Testis (tissue), 2 donors: ENCODE measurements at regions not wholly inside any gene's neighbourhood (a gene's known extent, or its start where the extent isn't known, plus 50 kb on each side); places are given as distances from the start of the nearest gene placed in this dataset.

Experiments used
- DNase-seq: peaks from one replicate; pipeline ENCODE4 v3.0.0-alpha.2; 2019
- H3K27ac ChIP-seq, 2 donors: fragments of 200-600 bp; sonication (generic); one replicate each; pipeline ENCODE4 v1.5.1; 2019
- H3K27me3 ChIP-seq: fragments of 200-600 bp; sonication (generic); one replicate; pipeline ENCODE4 v1.5.1; 2019
- H3K36me3 ChIP-seq: fragments of 200-600 bp; sonication (generic); one replicate; pipeline ENCODE4 v1.5.1; 2017; ENCODE audit warnings: low read depth; ENCODE audit errors: missing control alignments
- H3K4me1 ChIP-seq: fragments of 200-600 bp; sonication (generic); one replicate; pipeline ENCODE4 v1.5.1; 2019
- H3K4me3 ChIP-seq, 2 donors: fragments of 200-600 bp; sonication (generic); one replicate each; pipeline ENCODE4 v1.5.1; 2017 to 2019
- H3K9me3 ChIP-seq: fragments of 200-600 bp; sonication (generic); one replicate; pipeline ENCODE4 v1.5.1; 2017
- CTCF ChIP-seq, 3 experiments: fragments of 450-650 bp in 2 of 3; fragments of 200-600 bp in 1 of 3; sonication (generic) in 1 of 3; IDR thresholded peaks; one replicate each; pipeline ENCODE4 v1.5.1; 2016 to 2019; ENCODE audit warnings: antibody characterized with exemption in 3 of 3, mild to moderate bottlenecking in 2 of 3, moderate library complexity in 1 of 3
- POLR2A ChIP-seq: fragments of 450-650 bp; IDR thresholded peaks from one replicate; pipeline ENCODE4 v1.6.1; 2017; ENCODE audit warnings: antibody characterized with exemption, mild to moderate bottlenecking, moderate library complexity
- WGBS, 2 donors: methylation state at CpG; one replicate each; pipeline ENCODE4 v1.1.5; 2018; 5-methylcytosine and 5-hydroxymethylcytosine counted together
- intact Hi-C: fragments of 100-400 bp; cut with DNase I; formaldehyde crosslinking; loops from one replicate; pipeline ENCODE4 v1.15.1; 2023; ENCODE audit warnings: low total_unique reads

- Histone ChIP-seq H3K9me3 (no peaks in the 10 kb centered on the region), H3K4me1 (no peaks in the 10 kb centered on the region), H3K27me3 (no peaks in the 10 kb centered on the region), H3K27ac (no peak overlapping the region), H3K4me3 (no peak overlapping the region), H3K36me3 (no peaks in the 10 kb centered on the region)
- intact Hi-C loops: no loop called here
- DNase-seq: no peak
- TF ChIP-seq CTCF (IDR thresholded peaks at IDR 0.05) (no peak), POLR2A (no peak)
These were observed 79.0 kb upstream of the BMP5 start for GRCh38 chr6:55954436-55954835.

GRCh38 chr6:55953335-55953734 lies 77.9 kb upstream of the BMP5 start:
- intact Hi-C loops: no loop called here
- TF ChIP-seq POLR2A (no peak), CTCF (IDR thresholded peaks at IDR 0.05) (peak in 1 of 3 experiments; percentile 26)
- Histone ChIP-seq H3K4me3 (peak overlapping the region in 1 of 2 donors; percentile 9), H3K27ac (no peak overlapping the region), H3K27me3 (no peaks in the 10 kb centered on the region), H3K4me1 (no peaks in the 10 kb centered on the region), H3K9me3 (no peaks in the 10 kb centered on the region), H3K36me3 (no peaks in the 10 kb centered on the region)
- no peak for DNase-seq
- WGBS, 2 donors: 34 to 39% methylated on average over 7 of the region's 7 CpGs

GRCh38 chr6:55950071-55950814 lies 74.9 kb upstream of the BMP5 start:
- no peak for DNase-seq
- H3K27me3 ChIP-seq: no peaks in the 10 kb centered on the region
- no peaks in the 10 kb centered on the region for H3K4me1 ChIP-seq
- no peak overlapping the region for H3K4me3 ChIP-seq
- no peaks in the 10 kb centered on the region for H3K36me3 ChIP-seq
- TF ChIP-seq CTCF (IDR thresholded peaks at IDR 0.05) (no peak), POLR2A (no peak)
- no peak overlapping the region for H3K27ac ChIP-seq
- 93 to 96% methylated on average over 12 to 18 of the region's 26 CpGs for WGBS, 2 donors
- H3K9me3 ChIP-seq: no peaks in the 10 kb centered on the region
- intact Hi-C loops: no loop called here

GRCh38 chr6:55943329-55943728 lies 67.9 kb upstream of the BMP5 start:
- intact Hi-C loops: no loop called here
- H3K36me3 ChIP-seq: no peaks in the 10 kb centered on the region
- 76 to 87% methylated on average over 3 of the region's 3 CpGs for WGBS, 2 donors

More at GRCh38 chr6:55943329-55943728, 67.9 kb upstream of the BMP5 start:
- Histone ChIP-seq H3K4me3 (no peak overlapping the region), H3K27ac (no peak overlapping the region), H3K9me3 (no peaks in the 10 kb centered on the region), H3K27me3 (no peaks in the 10 kb centered on the region), H3K4me1 (no peaks in the 10 kb centered on the region)
- no peak for DNase-seq
- no peak for TF ChIP-seq CTCF (IDR thresholded peaks at IDR 0.05)
- TF ChIP-seq POLR2A: no peak
